Suprapubic skin (tissue), 2 donors: ENCODE measurements at regions not wholly inside any gene's neighbourhood (a gene's known extent, or its start where the extent isn't known, plus 50 kb on each side); places are given as distances from the start of the nearest gene placed in this dataset.

Experiments used
- EP300 ChIP-seq: sonication (generic); formaldehyde crosslinking; IDR thresholded peaks from one replicate; pipeline ENCODE4 v1.6.1; 2017; ENCODE audit warnings: antibody characterized with exemption
- POLR2A ChIP-seq, 2 donors: fragments of 450-650 bp; IDR thresholded peaks; one replicate each; pipeline ENCODE4 v1.6.1; 2017; ENCODE audit warnings: antibody characterized with exemption in 2 of 2, mild to moderate bottlenecking in 2 of 2, moderate library complexity in 2 of 2

DNA sequence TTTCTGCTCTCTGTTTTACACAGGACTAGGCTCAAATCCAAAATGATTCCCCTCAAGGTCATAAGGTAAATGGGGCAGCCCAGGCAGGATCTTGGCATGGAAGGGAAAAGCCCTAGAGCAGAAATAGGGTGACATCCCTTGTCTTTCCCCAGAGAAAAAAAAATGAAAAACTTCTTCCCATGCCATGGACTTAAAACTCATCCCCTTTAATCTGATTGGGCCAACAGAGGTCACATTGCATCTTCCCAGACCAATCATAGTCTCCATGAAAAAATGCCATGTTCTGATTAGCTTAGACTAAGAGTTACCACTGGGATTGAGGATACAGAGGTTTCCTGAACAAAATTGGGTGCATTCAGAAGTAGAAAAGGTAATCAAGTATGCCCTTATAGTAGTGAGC lies 241.3 kb upstream of the LRTM1 start:
- TF ChIP-seq POLR2A (IDR thresholded peaks at IDR 0.05) = no peak
- TF ChIP-seq EP300 = no peak
